Fibroblast of lung (primary cell): ENCODE measurements at regions not wholly inside any gene's neighbourhood (a gene's known extent, or its start where the extent isn't known, plus 50 kb on each side); places are given as distances from the start of the nearest gene placed in this dataset.

Source experiments
- EZH2 ChIP-seq: IDR thresholded peaks from 2 replicates; pipeline ENCODE4 v1.5.1; 2012; ENCODE audit warnings: low read length, control low read depth, mild to moderate bottlenecking; ENCODE audit errors: missing control alignments
- TF ChIP-seq, protein P1 (sequence below), 2 donors: IDR thresholded peaks in 1 of 2; conservative IDR thresholded peaks in 1 of 2; 1 replicate in 1 of 2; 2 replicates in 1 of 2; pipeline ENCODE4 v1.5.1; 2011 to 2012; ENCODE audit warnings: low read length in 2 of 2, control low read depth in 1 of 2, inconsistent platforms in 1 of 2, low read depth in 1 of 2, mild to moderate bottlenecking in 1 of 2

GRCh38 chr18:47409519-47409918, 158.1 kb upstream of the SKOR2 start:
- TF ChIP-seq, protein P1, sequence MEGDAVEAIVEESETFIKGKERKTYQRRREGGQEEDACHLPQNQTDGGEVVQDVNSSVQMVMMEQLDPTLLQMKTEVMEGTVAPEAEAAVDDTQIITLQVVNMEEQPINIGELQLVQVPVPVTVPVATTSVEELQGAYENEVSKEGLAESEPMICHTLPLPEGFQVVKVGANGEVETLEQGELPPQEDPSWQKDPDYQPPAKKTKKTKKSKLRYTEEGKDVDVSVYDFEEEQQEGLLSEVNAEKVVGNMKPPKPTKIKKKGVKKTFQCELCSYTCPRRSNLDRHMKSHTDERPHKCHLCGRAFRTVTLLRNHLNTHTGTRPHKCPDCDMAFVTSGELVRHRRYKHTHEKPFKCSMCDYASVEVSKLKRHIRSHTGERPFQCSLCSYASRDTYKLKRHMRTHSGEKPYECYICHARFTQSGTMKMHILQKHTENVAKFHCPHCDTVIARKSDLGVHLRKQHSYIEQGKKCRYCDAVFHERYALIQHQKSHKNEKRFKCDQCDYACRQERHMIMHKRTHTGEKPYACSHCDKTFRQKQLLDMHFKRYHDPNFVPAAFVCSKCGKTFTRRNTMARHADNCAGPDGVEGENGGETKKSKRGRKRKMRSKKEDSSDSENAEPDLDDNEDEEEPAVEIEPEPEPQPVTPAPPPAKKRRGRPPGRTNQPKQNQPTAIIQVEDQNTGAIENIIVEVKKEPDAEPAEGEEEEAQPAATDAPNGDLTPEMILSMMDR (conservative IDR thresholded peaks at IDR 0.05 in 1 of 2, IDR thresholded peaks at IDR 0.05 in 1 of 2; ENCODE audit: low read depth in 1 of 2, low read length in 2 of 2): no peak
- TF ChIP-seq EZH2: no peak
